Psoas muscle (tissue), 7 donors: ENCODE measurements at regions not wholly inside any gene's neighbourhood (a gene's known extent, or its start where the extent isn't known, plus 50 kb on each side); places are given as distances from the start of the nearest gene placed in this dataset.

ENCODE experiments used
- ATAC-seq, 4 donors: fragments of 200-7000 bp; cut with Tn5 transposase; one replicate each; pipeline ENCODE4 v1.9.1; 2020; ENCODE audit warnings: moderate library complexity in 3 of 4, mild to moderate bottlenecking in 2 of 4
- DNase-seq, 2 donors: peaks; one replicate each; pipeline ENCODE4 v3.0.0-alpha.2; 2020
- H3K27ac ChIP-seq: fragments of 200-600 bp; one replicate; pipeline ENCODE4 v1.8.0; 2022
- H3K27me3 ChIP-seq, 3 donors: fragments of 200-600 bp in 1 of 3; one replicate each; pipeline versions ENCODE4 v1.6.1 to v1.8.0; 2013 to 2022; ENCODE audit warnings: low read length in 2 of 3, mild to moderate bottlenecking in 2 of 3, moderate library complexity in 1 of 3; ENCODE audit not compliant: insufficient read depth in 3 of 3
- H3K36me3 ChIP-seq, 2 donors: fragments of 200-600 bp in 1 of 2; one replicate each; pipeline versions ENCODE4 v1.6.1 to v1.8.0; 2013 to 2022; ENCODE audit warnings: low read depth in 1 of 2, mild to moderate bottlenecking in 1 of 2, moderate library complexity in 1 of 2; ENCODE audit not compliant: insufficient read depth in 1 of 2
- H3K4me1 ChIP-seq: fragments of 200-600 bp; one replicate; pipeline ENCODE4 v1.8.0; 2022
- H3K4me3 ChIP-seq: fragments of 200-600 bp; one replicate; pipeline ENCODE4 v1.8.0; 2022; ENCODE audit warnings: mild to moderate bottlenecking
- H3K9me3 ChIP-seq: fragments of 200-600 bp; one replicate; pipeline ENCODE4 v1.8.0; 2022
- WGBS, 3 donors: extraction: QIAGEN DNeasy Blood & Tissue Kit; methylation state at CpG; one replicate each; pipeline versions ENCODE4 v1.1.6 to v1.1.7; 2013; 5-methylcytosine and 5-hydroxymethylcytosine counted together
- intact Hi-C, 2 donors: fragments of 100-400 bp; cut with DNase I; formaldehyde crosslinking; loops; one replicate each; pipeline versions ENCODE4 v1.11.0 to v1.14.2; 2022
- TF ChIP-seq, protein P1 (sequence below): fragments of 200-600 bp; IDR thresholded peaks from one replicate; pipeline ENCODE4 v1.8.0; 2022; ENCODE audit warnings: antibody characterized with exemption
- donor health status: healthy with polysubstance abuse.
- donor health status: DM: no; HTN: no; CAD: no; lungs with moderate emphysema.
- donor health status: Bipolar disorder and iron deficiency.
- donor health status: healthy.
- donor health status: DM: yes; HTN: yes; CAD: no.
- donor health status: DM: no; HTN: no; CAD: no.
- donor health status: DM: yes; HTN: yes; CAD: no.

DNA sequence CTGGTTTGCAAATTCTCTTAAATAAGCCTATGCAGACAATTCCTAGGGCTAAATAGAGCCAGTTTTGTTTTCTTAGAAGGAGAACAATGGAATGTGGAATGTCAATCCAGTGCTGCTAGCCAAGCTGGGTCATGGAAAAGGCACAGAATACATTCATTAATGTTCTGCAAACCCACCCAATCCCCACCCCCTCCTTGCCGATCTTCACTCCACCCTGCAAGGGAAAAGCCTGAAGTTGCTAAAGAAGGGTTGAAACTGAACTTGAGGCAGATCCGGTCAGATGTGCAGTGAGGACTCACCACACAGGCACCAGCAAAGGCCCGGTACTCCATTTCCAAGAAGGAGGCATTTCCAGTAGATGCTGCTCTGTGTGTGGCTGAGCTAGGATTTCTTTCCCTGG lies 179.6 kb downstream of the PLPP3 start:
- Histone ChIP-seq H3K36me3 (no peaks in the 10 kb centered on the region), H3K4me3 (no peak overlapping the region), H3K27me3 (no peaks in the 10 kb centered on the region), H3K27ac (no peak overlapping the region), H3K9me3 (no peaks in the 10 kb centered on the region), H3K4me1 (no peaks in the 10 kb centered on the region)
- intact Hi-C loops, result no loop called here
- ATAC-seq (no peak), DNase-seq (no peak)
- TF ChIP-seq, protein P1, sequence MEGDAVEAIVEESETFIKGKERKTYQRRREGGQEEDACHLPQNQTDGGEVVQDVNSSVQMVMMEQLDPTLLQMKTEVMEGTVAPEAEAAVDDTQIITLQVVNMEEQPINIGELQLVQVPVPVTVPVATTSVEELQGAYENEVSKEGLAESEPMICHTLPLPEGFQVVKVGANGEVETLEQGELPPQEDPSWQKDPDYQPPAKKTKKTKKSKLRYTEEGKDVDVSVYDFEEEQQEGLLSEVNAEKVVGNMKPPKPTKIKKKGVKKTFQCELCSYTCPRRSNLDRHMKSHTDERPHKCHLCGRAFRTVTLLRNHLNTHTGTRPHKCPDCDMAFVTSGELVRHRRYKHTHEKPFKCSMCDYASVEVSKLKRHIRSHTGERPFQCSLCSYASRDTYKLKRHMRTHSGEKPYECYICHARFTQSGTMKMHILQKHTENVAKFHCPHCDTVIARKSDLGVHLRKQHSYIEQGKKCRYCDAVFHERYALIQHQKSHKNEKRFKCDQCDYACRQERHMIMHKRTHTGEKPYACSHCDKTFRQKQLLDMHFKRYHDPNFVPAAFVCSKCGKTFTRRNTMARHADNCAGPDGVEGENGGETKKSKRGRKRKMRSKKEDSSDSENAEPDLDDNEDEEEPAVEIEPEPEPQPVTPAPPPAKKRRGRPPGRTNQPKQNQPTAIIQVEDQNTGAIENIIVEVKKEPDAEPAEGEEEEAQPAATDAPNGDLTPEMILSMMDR, result no peak
- WGBS, 3 donors, result 85 to 88% (median 88%) methylated on average over 3 of the region's 3 CpGs

DNA sequence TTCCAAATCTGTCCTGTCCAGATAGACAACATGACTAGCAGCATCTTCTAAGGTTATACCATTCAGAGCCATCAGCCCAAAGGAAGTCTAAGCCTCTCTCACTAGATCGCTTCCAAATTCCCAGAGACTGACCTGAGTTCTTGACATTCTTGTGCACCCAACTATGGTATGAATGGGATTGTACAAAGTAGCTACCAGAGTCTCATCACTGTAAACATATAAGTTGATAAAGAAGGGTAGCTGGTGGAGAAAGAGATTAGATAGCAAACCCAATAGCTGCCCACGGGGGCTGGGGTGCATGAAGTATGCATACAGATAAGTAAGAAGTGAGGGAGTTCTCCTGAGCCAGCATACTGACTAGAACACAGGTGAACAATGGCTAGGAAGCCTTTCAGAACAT lies 180.0 kb downstream of the PLPP3 start:
- WGBS, 3 donors, result 90 to 94% (median 91%) methylated on average over 2 of the region's 2 CpGs
- Histone ChIP-seq H3K4me1 (no peaks in the 10 kb centered on the region), H3K4me3 (no peak overlapping the region), H3K27me3 (no peaks in the 10 kb centered on the region), H3K9me3 (no peaks in the 10 kb centered on the region), H3K27ac (no peak overlapping the region), H3K36me3 (no peaks in the 10 kb centered on the region)
- ATAC-seq, result no peak
- TF ChIP-seq, protein P1, result no peak
- DNase-seq, result no peak
- intact Hi-C loops, result no loop called here

DNA sequence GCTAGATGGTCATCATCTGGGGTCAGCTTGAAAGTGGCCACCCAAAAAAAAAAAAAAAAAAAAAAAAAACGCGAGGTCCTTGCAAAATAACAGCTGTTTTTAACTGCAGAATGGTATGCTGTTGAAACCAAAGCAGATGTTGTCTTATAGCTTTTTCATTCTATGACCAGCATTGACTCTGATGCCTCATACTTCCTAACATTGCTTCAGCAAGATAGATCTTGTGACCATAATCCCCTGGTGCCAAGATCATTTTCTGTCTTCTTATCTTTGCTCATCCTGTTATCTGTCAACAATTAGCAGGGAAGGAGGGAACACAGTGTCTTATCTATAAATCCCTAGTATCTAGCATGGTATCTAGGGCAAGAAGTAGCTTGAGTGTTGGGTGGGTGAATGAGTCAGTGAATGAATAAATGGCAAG lies 181.5 kb downstream of the PLPP3 start:
- H3K27ac ChIP-seq, result no peak overlapping the region
- H3K9me3 ChIP-seq, result no peaks in the 10 kb centered on the region
- intact Hi-C loops, result no loop called here
- DNase-seq, result no peak
- 35 to 56% (median 36%) methylated on average over 2 of the region's 2 CpGs for WGBS, 3 donors
- H3K27me3 ChIP-seq, result no peaks in the 10 kb centered on the region
- no peak overlapping the region for H3K4me3 ChIP-seq
- peak in 3 of 4 donors; percentile 35 to 70 (median 63) for ATAC-seq
- TF ChIP-seq, protein P1, result no peak
- H3K36me3 ChIP-seq, result no peaks in the 10 kb centered on the region
- H3K4me1 ChIP-seq, result no peaks in the 10 kb centered on the region

DNA sequence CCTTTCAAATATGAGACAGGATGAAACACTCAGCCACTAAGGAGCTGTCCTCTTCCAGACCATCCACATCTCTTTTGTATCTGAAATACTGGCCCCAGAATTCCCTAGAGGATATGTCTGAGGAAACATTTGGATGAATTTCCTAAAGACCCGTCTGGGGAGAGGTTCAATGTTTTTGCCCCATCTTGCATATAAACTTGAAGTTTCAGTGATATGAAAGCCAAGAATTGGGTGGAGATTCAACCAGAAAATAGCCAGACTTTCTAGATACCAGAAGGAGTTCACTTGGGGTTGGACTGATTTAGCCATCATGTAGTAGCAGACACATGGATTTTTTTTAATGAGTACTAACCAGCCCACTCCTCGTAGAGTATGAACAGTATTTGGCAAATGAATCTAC lies 182.0 kb downstream of the PLPP3 start:
- intact Hi-C loops, result no loop called here
- Histone ChIP-seq H3K27ac (no peak overlapping the region), H3K4me1 (no peaks in the 10 kb centered on the region), H3K9me3 (no peaks in the 10 kb centered on the region), H3K4me3 (no peak overlapping the region), H3K36me3 (no peaks in the 10 kb centered on the region), H3K27me3 (no peaks in the 10 kb centered on the region)
- ATAC-seq (peak in 3 of 4 donors; percentile 38 to 74 (median 46)), DNase-seq (no peak)
- 38 to 47% (median 41%) methylated on average over 2 of the region's 2 CpGs for WGBS, 3 donors
- TF ChIP-seq, protein P1, result no peak

DNA sequence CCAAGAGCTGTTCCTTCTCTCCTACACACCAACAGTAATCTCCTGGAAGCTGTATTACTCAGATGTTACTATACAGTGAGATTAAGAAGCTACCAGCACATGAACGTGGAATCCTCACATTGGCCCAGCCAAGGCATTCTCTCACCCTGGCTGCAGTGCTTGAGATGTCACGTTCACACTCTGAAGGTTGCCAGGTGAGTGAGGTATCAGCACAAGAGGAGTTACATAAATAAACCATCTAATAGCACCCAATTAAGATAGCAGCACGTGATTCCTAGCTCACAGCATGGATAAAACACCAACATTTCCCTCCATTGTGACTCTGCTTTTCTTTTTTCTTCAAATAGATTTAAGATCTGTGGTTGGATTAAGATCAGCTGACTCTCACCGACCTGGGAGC lies 182.8 kb downstream of the PLPP3 start:
- 30 to 50% (median 35%) methylated on average over 4 of the region's 4 CpGs for WGBS, 3 donors
- peak in 1 of 4 donors; percentile 37 for ATAC-seq
- Histone ChIP-seq H3K9me3 (no peaks in the 10 kb centered on the region), H3K27ac (no peak overlapping the region), H3K4me3 (no peak overlapping the region), H3K4me1 (no peaks in the 10 kb centered on the region), H3K27me3 (no peaks in the 10 kb centered on the region), H3K36me3 (no peaks in the 10 kb centered on the region)
- no peak for DNase-seq
- intact Hi-C loops, result no loop called here
- TF ChIP-seq, protein P1, result no peak
